Gastroesophageal sphincter (tissue), 3 donors: ENCODE measurements at regions not wholly inside any gene's neighbourhood (a gene's known extent, or its start where the extent isn't known, plus 50 kb on each side); places are given as distances from the start of the nearest gene placed in this dataset.

Source experiments
- POLR2A ChIP-seq, 2 donors: fragments of 450-650 bp; IDR thresholded peaks; one replicate each; pipeline ENCODE4 v1.6.1; 2017; ENCODE audit warnings: antibody characterized with exemption in 2 of 2, mild to moderate bottlenecking in 2 of 2, moderate library complexity in 1 of 2
- TF ChIP-seq, protein P1 (sequence below), 4 experiments: fragments of 200-600 bp in 2 of 4; fragments of 450-650 bp in 2 of 4; sonication (generic) in 1 of 4; IDR thresholded peaks; one replicate each; pipeline ENCODE4 v1.5.1; 2017 to 2019; ENCODE audit warnings: antibody characterized with exemption in 4 of 4, mild to moderate bottlenecking in 2 of 4, moderate library complexity in 2 of 4

DNA sequence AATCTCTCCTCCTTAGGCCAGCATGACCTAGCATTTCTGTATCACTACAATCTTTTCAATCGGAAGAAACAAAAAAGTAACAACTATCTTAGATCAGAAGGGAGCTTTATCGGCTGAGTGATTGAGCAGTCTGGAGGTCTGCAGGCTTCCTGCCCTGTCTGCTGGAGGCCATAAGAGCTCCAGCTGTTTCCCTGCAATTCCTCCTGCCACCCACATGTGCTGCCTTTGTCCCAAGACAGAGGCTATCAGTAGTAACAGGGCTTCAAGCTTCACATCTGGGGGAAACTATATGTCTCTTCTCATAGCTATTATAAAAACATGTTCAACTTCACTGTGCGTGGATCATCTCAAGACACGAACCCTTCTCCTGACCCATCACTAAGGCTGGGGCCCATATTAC lies 70.1 kb upstream of the VWC2 start:
- TF ChIP-seq, protein P1, sequence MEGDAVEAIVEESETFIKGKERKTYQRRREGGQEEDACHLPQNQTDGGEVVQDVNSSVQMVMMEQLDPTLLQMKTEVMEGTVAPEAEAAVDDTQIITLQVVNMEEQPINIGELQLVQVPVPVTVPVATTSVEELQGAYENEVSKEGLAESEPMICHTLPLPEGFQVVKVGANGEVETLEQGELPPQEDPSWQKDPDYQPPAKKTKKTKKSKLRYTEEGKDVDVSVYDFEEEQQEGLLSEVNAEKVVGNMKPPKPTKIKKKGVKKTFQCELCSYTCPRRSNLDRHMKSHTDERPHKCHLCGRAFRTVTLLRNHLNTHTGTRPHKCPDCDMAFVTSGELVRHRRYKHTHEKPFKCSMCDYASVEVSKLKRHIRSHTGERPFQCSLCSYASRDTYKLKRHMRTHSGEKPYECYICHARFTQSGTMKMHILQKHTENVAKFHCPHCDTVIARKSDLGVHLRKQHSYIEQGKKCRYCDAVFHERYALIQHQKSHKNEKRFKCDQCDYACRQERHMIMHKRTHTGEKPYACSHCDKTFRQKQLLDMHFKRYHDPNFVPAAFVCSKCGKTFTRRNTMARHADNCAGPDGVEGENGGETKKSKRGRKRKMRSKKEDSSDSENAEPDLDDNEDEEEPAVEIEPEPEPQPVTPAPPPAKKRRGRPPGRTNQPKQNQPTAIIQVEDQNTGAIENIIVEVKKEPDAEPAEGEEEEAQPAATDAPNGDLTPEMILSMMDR (IDR thresholded peaks at IDR 0.05): no peak
- TF ChIP-seq POLR2A (IDR thresholded peaks at IDR 0.05): no peak
